ENCODE measurements at regions not wholly inside any gene's neighbourhood (a gene's known extent, or its start where the extent isn't known, plus 50 kb on each side); places are given as distances from the start of the nearest gene placed in this dataset.

DNA sequence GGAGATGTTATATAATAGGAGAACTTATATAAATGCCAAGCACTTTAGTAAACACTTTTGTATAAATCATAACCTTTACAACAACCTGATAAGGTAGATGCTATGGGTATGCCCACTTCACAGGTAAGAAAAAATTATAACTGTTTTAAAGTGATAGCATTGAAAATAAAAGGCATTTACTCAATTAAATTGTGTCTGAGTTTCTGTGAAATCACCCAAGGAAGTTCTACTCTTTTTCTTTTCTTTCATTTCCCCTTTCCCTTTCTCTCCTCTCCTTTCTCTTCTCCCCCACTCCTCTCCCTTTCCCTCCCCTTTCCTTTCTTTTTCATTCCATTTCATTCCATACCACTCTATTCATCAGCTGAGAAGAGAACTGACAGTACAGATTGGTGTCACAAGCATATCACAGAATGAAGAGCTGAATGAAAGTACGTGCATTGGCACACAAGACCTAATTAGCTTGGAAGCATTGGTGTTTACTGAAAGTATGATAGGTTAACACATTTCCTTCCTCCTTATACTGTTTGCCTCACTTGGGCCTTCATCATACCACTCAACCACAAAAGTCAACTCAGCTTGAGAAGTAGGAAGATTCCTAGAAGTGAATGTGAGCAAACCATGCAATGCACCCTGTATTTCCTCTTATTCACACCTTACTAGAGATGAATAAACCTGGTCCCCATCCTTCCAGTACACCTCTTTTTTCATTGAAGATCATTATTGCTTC, 117.9 kb upstream of the AGR3 start:
- CTCF ChIA-PET, result interaction anchor here (0.7 to 1.5 kb wide), 2 partner anchors 9 to 72 kb away, joined by 3 to 9 read pairs; no protein-coding TSS in a partner anchor
- in situ Hi-C loops (cut with MboI), result no loop called here
- intact Hi-C loops (cut with micrococcal nuclease; ENCODE audit: unreplicated experiment), result no loop called here
- RAD21 ChIA-PET (ENCODE audit: unreplicated experiment), result no interaction called here
- no peaks in the 10 kb centered on the region for H3K79me2 ChIP-seq (ENCODE audit: control insufficient read depth, insufficient read depth, low read length)
- POLR2A ChIA-PET, result no interaction called here
- no TSS peak for BruUV-seq (replicated peaks)
- no peak overlapping the region for H3K4me3 ChIP-seq
- no peak for FAIRE-seq
- no peak overlapping the region for H3K27ac ChIP-seq (ENCODE audit: control insufficient read depth, insufficient read depth)
- H3K36me3 ChIP-seq (ENCODE audit: control insufficient read depth in 2 of 2, insufficient read depth in 2 of 2, low read length in 1 of 2), result no peaks in the 10 kb centered on the region
- TF ChIP-seq SMARCA5 (IDR thresholded peaks at IDR 0.05) (no peak), YY1 (IDR thresholded peaks at IDR 0.05; ENCODE audit: low read depth, low read length) (no peak), NR2F1 (conservative IDR thresholded peaks at IDR 0.05) (no peak), ZNF687 (IDR thresholded peaks at IDR 0.05) (no peak), TBL1XR1 (IDR thresholded peaks at IDR 0.05; ENCODE audit: low read depth, low read length) (no peak)
- TF ChIP-seq, protein P1, sequence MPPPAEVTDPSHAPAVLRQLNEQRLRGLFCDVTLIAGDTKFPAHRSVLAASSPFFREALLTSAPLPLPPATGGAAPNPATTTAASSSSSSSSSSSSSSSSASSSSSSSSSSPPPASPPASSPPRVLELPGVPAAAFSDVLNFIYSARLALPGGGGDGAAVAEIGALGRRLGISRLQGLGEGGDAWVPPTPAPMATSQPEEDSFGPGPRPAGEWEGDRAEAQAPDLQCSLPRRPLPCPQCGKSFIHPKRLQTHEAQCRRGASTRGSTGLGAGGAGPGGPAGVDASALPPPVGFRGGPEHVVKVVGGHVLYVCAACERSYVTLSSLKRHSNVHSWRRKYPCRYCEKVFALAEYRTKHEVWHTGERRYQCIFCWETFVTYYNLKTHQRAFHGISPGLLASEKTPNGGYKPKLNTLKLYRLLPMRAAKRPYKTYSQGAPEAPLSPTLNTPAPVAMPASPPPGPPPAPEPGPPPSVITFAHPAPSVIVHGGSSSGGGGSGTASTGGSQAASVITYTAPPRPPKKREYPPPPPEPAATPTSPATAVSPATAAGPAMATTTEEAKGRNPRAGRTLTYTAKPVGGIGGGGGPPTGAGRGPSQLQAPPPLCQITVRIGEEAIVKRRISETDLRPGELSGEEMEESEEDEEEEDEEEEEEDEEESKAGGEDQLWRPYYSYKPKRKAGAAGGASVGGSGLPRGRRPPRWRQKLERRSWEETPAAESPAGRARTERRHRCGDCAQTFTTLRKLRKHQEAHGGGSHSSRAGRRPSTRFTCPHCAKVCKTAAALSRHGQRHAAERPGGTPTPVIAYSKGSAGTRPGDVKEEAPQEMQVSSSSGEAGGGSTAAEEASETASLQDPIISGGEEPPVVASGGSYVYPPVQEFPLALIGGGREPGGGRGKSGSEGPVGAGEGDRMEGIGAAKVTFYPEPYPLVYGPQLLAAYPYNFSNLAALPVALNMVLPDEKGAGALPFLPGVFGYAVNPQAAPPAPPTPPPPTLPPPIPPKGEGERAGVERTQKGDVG (CRISPR knock-in tag; IDR thresholded peaks at IDR 0.05), result no peak
- H4K20me1 ChIP-seq (ENCODE audit: control insufficient read depth, insufficient read depth), result no peaks in the 10 kb centered on the region
- no peaks in the 10 kb centered on the region for H3K4me1 ChIP-seq (ENCODE audit: control insufficient read depth, insufficient read depth, low read length)
- no peak for DNase-seq (ENCODE audit: low read depth, low spot score)
- WGBS (ENCODE audit: insufficient coverage, insufficient replicate concordance, low lambda C conversion rate, missing lambda C conversion rate), result 36% methylated on average over 1 of the region's 1 CpG
- SMC1A ChIA-PET (ENCODE audit: uncharacterized antibody, unreplicated experiment), result interaction anchor here (0.7 to 2.8 kb wide), 4 partner anchors 8 to 491 kb away, joined by 3 to 5 read pairs (median 4); no protein-coding TSS in a partner anchor
- H3K9ac ChIP-seq (ENCODE audit: control insufficient read depth, insufficient read depth, low read length), result no peak overlapping the region
- H3K9me3 ChIP-seq (replicated peaks; ENCODE audit: control insufficient read depth, insufficient read depth, low read length), result no peaks in the 10 kb centered on the region; the same call in 2 of the 3 replicates
- no peak overlapping the region for H2AFZ ChIP-seq (ENCODE audit: control insufficient read depth, low read depth, low read length)
- ATAC-seq, result no peak
- no peak overlapping the region for H3K4me2 ChIP-seq (ENCODE audit: control insufficient read depth, insufficient read depth)
- H3K27me3 ChIP-seq (replicated peaks in 1 of 2; ENCODE audit: control insufficient read depth in 2 of 2, insufficient read depth in 2 of 2, low read length in 1 of 2), result no peaks in the 10 kb centered on the region; a peak in 1 of 4 replicates
